SK-N-SH treated with all-trans-retinoic acid at 6 μM for 48 hours (cell line): ENCODE measurements at regions not wholly inside any gene's neighbourhood (a gene's known extent, or its start where the extent isn't known, plus 50 kb on each side); places are given as distances from the start of the nearest gene placed in this dataset.

Experiments used
- ARNTL ChIP-seq: fragments of 450-650 bp; formaldehyde crosslinking; IDR thresholded peaks from 2 replicates; pipeline ENCODE4 v1.5.0; 2020; ENCODE audit warnings: low read depth, mild to moderate bottlenecking, moderate library complexity, borderline replicate concordance
- CSDC2 ChIP-seq: fragments of 250-450 bp; sonication (Bioruptor Pico); IDR thresholded peaks from 2 replicates; pipeline ENCODE4 v1.5.0; 2020; ENCODE audit warnings: mild to moderate bottlenecking, moderate library complexity
- OSR1 ChIP-seq: fragments of 250-450 bp; sonication (Bioruptor Pico); IDR thresholded peaks from 2 replicates; pipeline ENCODE4 v1.8.0; 2022; ENCODE audit warnings: moderate library complexity, mild to moderate bottlenecking, inconsistent platforms
- PPARA ChIP-seq: fragments of 250-450 bp; sonication (Bioruptor Pico); IDR thresholded peaks from 2 replicates; pipeline ENCODE4 v1.5.0; 2020; ENCODE audit warnings: mild to moderate bottlenecking, borderline replicate concordance
- TCF4 ChIP-seq: fragments of 250-450 bp; sonication (Bioruptor Pico); IDR thresholded peaks from 2 replicates; pipeline ENCODE4 v1.8.0; 2021; ENCODE audit warnings: mild to moderate bottlenecking, moderate library complexity, borderline replicate concordance
- ZC3H10 ChIP-seq: fragments of 250-450 bp; sonication (Bioruptor Pico); IDR thresholded peaks from 2 replicates; pipeline ENCODE4 v1.5.1; 2021; ENCODE audit warnings: mild to moderate bottlenecking, moderate library complexity
- ZFP3 ChIP-seq: fragments of 250-450 bp; sonication (Bioruptor Pico); IDR thresholded peaks from 2 replicates; pipeline ENCODE4 v1.5.0; 2020; ENCODE audit warnings: mild to moderate bottlenecking, moderate library complexity
- ZFP30 ChIP-seq: fragments of 450-650 bp; formaldehyde crosslinking; IDR thresholded peaks from 2 replicates; pipeline ENCODE4 v1.5.0; 2022; ENCODE audit warnings: mild to moderate bottlenecking, moderate library complexity
- ZNF565 ChIP-seq: fragments of 450-650 bp; formaldehyde crosslinking; conservative IDR thresholded peaks from 2 replicates; pipeline ENCODE4 v1.5.0; 2020; ENCODE audit warnings: low read depth, mild to moderate bottlenecking, moderate library complexity
- ZNF70 ChIP-seq: fragments of 450-650 bp; formaldehyde crosslinking; IDR thresholded peaks from 2 replicates; pipeline ENCODE4 v1.5.0; 2020; ENCODE audit warnings: mild to moderate bottlenecking, moderate library complexity
- ZNF8 ChIP-seq: fragments of 450-650 bp; formaldehyde crosslinking; IDR thresholded peaks from 2 replicates; pipeline ENCODE4 v1.5.0; 2020; ENCODE audit warnings: mild to moderate bottlenecking, moderate library complexity
- TF ChIP-seq, protein P1 (sequence below): fragments of 250-450 bp; sonication (Bioruptor Pico); IDR thresholded peaks from 2 replicates; pipeline ENCODE4 v1.8.0; 2020; ENCODE audit warnings: mild to moderate bottlenecking, moderate library complexity, borderline replicate concordance
- TF ChIP-seq, protein P2 (sequence below): fragments of 250-450 bp; sonication (Bioruptor Pico); IDR thresholded peaks from 2 replicates; pipeline ENCODE4 v1.8.0; 2021; ENCODE audit warnings: low read depth, mild to moderate bottlenecking, moderate library complexity, borderline replicate concordance
- TF ChIP-seq, protein P3 (sequence below): fragments of 250-450 bp; sonication (Bioruptor Pico); IDR thresholded peaks from 2 replicates; pipeline ENCODE4 v1.5.1; 2020; ENCODE audit warnings: low read depth, mild to moderate bottlenecking, moderate library complexity

DNA sequence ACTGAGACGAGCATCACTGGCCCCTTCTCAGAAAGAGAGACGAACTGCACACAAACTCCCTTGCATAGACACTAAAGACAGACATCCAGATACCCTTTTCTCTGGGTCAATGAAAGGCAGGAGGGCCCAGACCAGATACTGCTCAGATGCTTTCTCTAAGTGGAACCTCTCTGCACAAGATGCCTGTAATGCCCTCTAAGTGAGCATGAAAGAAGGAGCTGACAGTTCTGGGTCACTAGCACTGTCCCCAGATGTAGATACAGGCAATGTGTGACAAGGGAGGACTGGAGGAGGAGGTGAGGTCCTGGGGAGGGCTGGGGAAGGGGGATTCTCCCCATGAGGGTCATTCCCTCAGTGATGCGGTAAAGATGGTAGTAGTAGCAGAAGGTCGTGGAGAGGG lies 501.0 kb upstream of the CDH11 start:
- no peak for TF ChIP-seq ARNTL
- no peak for TF ChIP-seq ZNF70
- TF ChIP-seq PPARA (CRISPR knock-in tag): no peak
- no peak for TF ChIP-seq OSR1 (CRISPR knock-in tag)
- TF ChIP-seq, protein P1, sequence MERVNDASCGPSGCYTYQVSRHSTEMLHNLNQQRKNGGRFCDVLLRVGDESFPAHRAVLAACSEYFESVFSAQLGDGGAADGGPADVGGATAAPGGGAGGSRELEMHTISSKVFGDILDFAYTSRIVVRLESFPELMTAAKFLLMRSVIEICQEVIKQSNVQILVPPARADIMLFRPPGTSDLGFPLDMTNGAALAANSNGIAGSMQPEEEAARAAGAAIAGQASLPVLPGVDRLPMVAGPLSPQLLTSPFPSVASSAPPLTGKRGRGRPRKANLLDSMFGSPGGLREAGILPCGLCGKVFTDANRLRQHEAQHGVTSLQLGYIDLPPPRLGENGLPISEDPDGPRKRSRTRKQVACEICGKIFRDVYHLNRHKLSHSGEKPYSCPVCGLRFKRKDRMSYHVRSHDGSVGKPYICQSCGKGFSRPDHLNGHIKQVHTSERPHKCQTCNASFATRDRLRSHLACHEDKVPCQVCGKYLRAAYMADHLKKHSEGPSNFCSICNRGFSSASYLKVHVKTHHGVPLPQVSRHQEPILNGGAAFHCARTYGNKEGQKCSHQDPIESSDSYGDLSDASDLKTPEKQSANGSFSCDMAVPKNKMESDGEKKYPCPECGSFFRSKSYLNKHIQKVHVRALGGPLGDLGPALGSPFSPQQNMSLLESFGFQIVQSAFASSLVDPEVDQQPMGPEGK (CRISPR knock-in tag): no peak
- no peak for TF ChIP-seq ZFP30 (CRISPR knock-in tag)
- TF ChIP-seq ZNF8: no peak
- TF ChIP-seq ZNF565: no peak
- TF ChIP-seq ZFP3: no peak
- TF ChIP-seq, protein P2, sequence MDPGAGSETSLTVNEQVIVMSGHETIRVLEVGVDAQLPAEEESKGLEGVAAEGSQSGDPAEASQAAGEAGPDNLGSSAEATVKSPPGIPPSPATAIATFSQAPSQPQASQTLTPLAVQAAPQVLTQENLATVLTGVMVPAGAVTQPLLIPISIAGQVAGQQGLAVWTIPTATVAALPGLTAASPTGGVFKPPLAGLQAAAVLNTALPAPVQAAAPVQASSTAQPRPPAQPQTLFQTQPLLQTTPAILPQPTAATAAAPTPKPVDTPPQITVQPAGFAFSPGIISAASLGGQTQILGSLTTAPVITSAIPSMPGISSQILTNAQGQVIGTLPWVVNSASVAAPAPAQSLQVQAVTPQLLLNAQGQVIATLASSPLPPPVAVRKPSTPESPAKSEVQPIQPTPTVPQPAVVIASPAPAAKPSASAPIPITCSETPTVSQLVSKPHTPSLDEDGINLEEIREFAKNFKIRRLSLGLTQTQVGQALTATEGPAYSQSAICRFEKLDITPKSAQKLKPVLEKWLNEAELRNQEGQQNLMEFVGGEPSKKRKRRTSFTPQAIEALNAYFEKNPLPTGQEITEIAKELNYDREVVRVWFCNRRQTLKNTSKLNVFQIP: no peak
- no peak for TF ChIP-seq TCF4
- no peak for TF ChIP-seq CSDC2 (CRISPR knock-in tag)
- TF ChIP-seq ZC3H10 (CRISPR knock-in tag): no peak
- TF ChIP-seq, protein P3, sequence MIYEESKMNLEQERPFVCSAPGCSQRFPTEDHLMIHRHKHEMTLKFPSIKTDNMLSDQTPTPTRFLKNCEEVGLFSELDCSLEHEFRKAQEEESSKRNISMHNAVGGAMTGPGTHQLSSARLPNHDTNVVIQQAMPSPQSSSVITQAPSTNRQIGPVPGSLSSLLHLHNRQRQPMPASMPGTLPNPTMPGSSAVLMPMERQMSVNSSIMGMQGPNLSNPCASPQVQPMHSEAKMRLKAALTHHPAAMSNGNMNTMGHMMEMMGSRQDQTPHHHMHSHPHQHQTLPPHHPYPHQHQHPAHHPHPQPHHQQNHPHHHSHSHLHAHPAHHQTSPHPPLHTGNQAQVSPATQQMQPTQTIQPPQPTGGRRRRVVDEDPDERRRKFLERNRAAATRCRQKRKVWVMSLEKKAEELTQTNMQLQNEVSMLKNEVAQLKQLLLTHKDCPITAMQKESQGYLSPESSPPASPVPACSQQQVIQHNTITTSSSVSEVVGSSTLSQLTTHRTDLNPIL (CRISPR knock-in tag): no peak
